H9 (cell line): ENCODE measurements at regions not wholly inside any gene's neighbourhood (a gene's known extent, or its start where the extent isn't known, plus 50 kb on each side); places are given as distances from the start of the nearest gene placed in this dataset.

Experiments used
- DNase-seq: peaks from one replicate; pipeline ENCODE4 v3.0.0-alpha.2; 2017
- H2AFZ ChIP-seq: one replicate; pipeline ENCODE4 v1.6.1; 2013; ENCODE audit warnings: mild to moderate bottlenecking, low read length, control low read depth, moderate library complexity
- H2AK5ac ChIP-seq: 2 replicates; pipeline ENCODE4 v1.6.1; 2013; ENCODE audit warnings: low read length, control low read depth, mixed read lengths; ENCODE audit not compliant: insufficient read length
- H2BK120ac ChIP-seq: one replicate; pipeline ENCODE4 v1.6.1; 2013; ENCODE audit warnings: low read depth, mild to moderate bottlenecking, low read length, control low read depth, inconsistent platforms; ENCODE audit not compliant: poor library complexity, severe bottlenecking
- H2BK12ac ChIP-seq: 2 replicates; pipeline ENCODE4 v1.6.1; 2013; ENCODE audit warnings: low read length, control low read depth, mixed read lengths, low read depth; ENCODE audit not compliant: insufficient read length
- H2BK15ac ChIP-seq: 2 replicates; pipeline ENCODE4 v1.6.1; 2013; ENCODE audit warnings: low read depth, low read length, control low read depth
- H2BK20ac ChIP-seq: one replicate; pipeline ENCODE4 v1.6.1; 2013; ENCODE audit warnings: low read depth, mild to moderate bottlenecking, low read length, control low read depth, inconsistent platforms; ENCODE audit not compliant: poor library complexity, severe bottlenecking
- H2BK5ac ChIP-seq: 2 replicates; pipeline ENCODE4 v1.6.1; 2013; ENCODE audit warnings: low read length, control low read depth, mixed read lengths; ENCODE audit not compliant: insufficient read length
- H3K14ac ChIP-seq: 2 replicates; pipeline ENCODE4 v1.6.1; 2013; ENCODE audit warnings: low read length, control low read depth; ENCODE audit not compliant: insufficient read depth
- H3K18ac ChIP-seq: 2 replicates; pipeline ENCODE4 v1.6.1; 2013; ENCODE audit warnings: low read depth, mild to moderate bottlenecking, mixed read lengths, low read length, control low read depth; ENCODE audit not compliant: insufficient read length
- H3K23ac ChIP-seq: 2 replicates; pipeline ENCODE4 v1.6.1; 2013; ENCODE audit warnings: low read length, control low read depth, mixed read lengths, low read depth; ENCODE audit not compliant: insufficient read length
- H3K23me2 ChIP-seq: 2 replicates; pipeline ENCODE4 v1.6.1; 2013; ENCODE audit warnings: low read depth, mild to moderate bottlenecking, mixed read lengths, low read length, control low read depth; ENCODE audit not compliant: insufficient read length, poor library complexity, severe bottlenecking
- H3K27ac ChIP-seq: 2 replicates; pipeline ENCODE4 v1.5.1; 2013; ENCODE audit warnings: low read length, control low read depth, mixed read lengths, low read depth; ENCODE audit not compliant: insufficient read length
- H3K27me3 ChIP-seq: 2 replicates; pipeline ENCODE4 v1.6.1; 2013; ENCODE audit warnings: low read length, control low read depth, inconsistent platforms; ENCODE audit not compliant: insufficient read depth
- H3K4ac ChIP-seq: 2 replicates; pipeline ENCODE4 v1.6.1; 2013; ENCODE audit warnings: low read depth, mild to moderate bottlenecking, control low read depth, inconsistent platforms, low read length, moderate library complexity
- H3K4me1 ChIP-seq: 2 replicates; pipeline ENCODE4 v1.6.1; 2013; ENCODE audit warnings: low read length, control low read depth, inconsistent platforms; ENCODE audit not compliant: insufficient read depth
- H3K4me2 ChIP-seq: 2 replicates; pipeline ENCODE4 v1.6.1; 2013; ENCODE audit warnings: low read length, control low read depth, mixed read lengths; ENCODE audit not compliant: insufficient read length, insufficient read depth
- H3K56ac ChIP-seq: 2 replicates; pipeline ENCODE4 v1.6.1; 2013; ENCODE audit warnings: low read depth, mild to moderate bottlenecking, mixed read lengths, low read length, control low read depth; ENCODE audit not compliant: insufficient read length
- H3K79me1 ChIP-seq: 2 replicates; pipeline ENCODE4 v1.6.1; 2013; ENCODE audit warnings: low read depth, mild to moderate bottlenecking, moderate library complexity, low read length, control low read depth, inconsistent platforms; ENCODE audit not compliant: insufficient read depth, poor library complexity, severe bottlenecking
- H3K79me2 ChIP-seq: 2 replicates; pipeline ENCODE4 v1.6.1; 2013; ENCODE audit warnings: low read length, control low read depth, inconsistent platforms; ENCODE audit not compliant: insufficient read depth
- H3K9ac ChIP-seq: 2 replicates; pipeline ENCODE4 v1.6.1; 2013; ENCODE audit warnings: low read length, control low read depth, mixed read lengths; ENCODE audit not compliant: insufficient read length; ENCODE audit errors: extremely low read depth
- H3K9me3 ChIP-seq: one replicate; pipeline ENCODE4 v1.6.1; 2013; ENCODE audit warnings: low read depth, low read length, inconsistent platforms; ENCODE audit not compliant: control insufficient read depth
- H3T11ph ChIP-seq: one replicate; pipeline ENCODE4 v1.6.1; 2013; ENCODE audit warnings: mild to moderate bottlenecking, low read length, control low read depth, inconsistent platforms
- H4K20me1 ChIP-seq: one replicate; pipeline ENCODE4 v1.6.1; 2013; ENCODE audit not compliant: control insufficient read depth, insufficient read length, insufficient read depth
- H4K5ac ChIP-seq: 2 replicates; pipeline ENCODE4 v1.6.1; 2013; ENCODE audit warnings: low read depth, mild to moderate bottlenecking, mixed read lengths, low read length, control low read depth; ENCODE audit not compliant: insufficient read length
- H4K8ac ChIP-seq: replicated peaks from 2 replicates; pipeline ENCODE4 v1.6.1; 2013; ENCODE audit warnings: low read length, control low read depth, mixed read lengths, low read depth; ENCODE audit not compliant: insufficient read length
- H4K91ac ChIP-seq: 2 replicates; pipeline ENCODE4 v1.6.1; 2013; ENCODE audit warnings: low read depth, mild to moderate bottlenecking, moderate library complexity, mixed read lengths, low read length, control low read depth; ENCODE audit not compliant: insufficient read length
- H3K27ac Mint-ChIP-seq, 3 experiments: 2 replicates in 2 of 3; 3 replicates in 1 of 3; pipeline ENCODE4 v1.8.0; 2020 to 2021; ENCODE audit warnings: mixed read lengths in 3 of 3, mild to moderate bottlenecking in 1 of 3, moderate library complexity in 1 of 3
- H3K27me3 Mint-ChIP-seq: 2 replicates; pipeline ENCODE4 v1.8.0; 2021; ENCODE audit warnings: low read depth, mild to moderate bottlenecking, moderate library complexity, mixed read lengths
- H3K36me3 Mint-ChIP-seq, 3 experiments: 2 replicates in 2 of 3; 3 replicates in 1 of 3; pipeline ENCODE4 v1.8.0; 2020 to 2021; ENCODE audit warnings: low read depth in 3 of 3, mixed read lengths in 3 of 3; ENCODE audit not compliant: insufficient read depth in 1 of 3
- H3K4me1 Mint-ChIP-seq, 2 experiments: 2 replicates each; pipeline ENCODE4 v1.8.0; 2020; ENCODE audit warnings: mixed read lengths in 2 of 2
- H3K4me3 Mint-ChIP-seq, 2 experiments: 2 replicates in 1 of 2; 3 replicates in 1 of 2; pipeline ENCODE4 v1.8.0; 2020 to 2021; ENCODE audit warnings: mild to moderate bottlenecking in 2 of 2, mixed read lengths in 2 of 2, moderate library complexity in 1 of 2
- H3K9me3 Mint-ChIP-seq, 2 experiments: 2 replicates in 1 of 2; 3 replicates in 1 of 2; pipeline ENCODE4 v1.8.0; 2020; ENCODE audit warnings: mild to moderate bottlenecking in 2 of 2, mixed read lengths in 2 of 2, moderate library complexity in 1 of 2
- WGBS: extraction: QIAGEN DNeasy Blood & Tissue Kit; methylation state at CpG from one replicate; pipeline ENCODE4 v1.1.7; 2013; ENCODE audit warnings: missing lambda C conversion rate, low lambda C conversion rate, mixed read lengths; ENCODE audit not compliant: insufficient read length; ENCODE audit errors: extremely low coverage; 5-methylcytosine and 5-hydroxymethylcytosine counted together
- TF ChIP-seq, protein P1 (sequence below): fragments of 200-600 bp; sonication (generic); conservative IDR thresholded peaks from 3 replicates; pipeline ENCODE4 v1.8.0; 2021; ENCODE audit warnings: antibody characterized with exemption, mild to moderate bottlenecking

DNA sequence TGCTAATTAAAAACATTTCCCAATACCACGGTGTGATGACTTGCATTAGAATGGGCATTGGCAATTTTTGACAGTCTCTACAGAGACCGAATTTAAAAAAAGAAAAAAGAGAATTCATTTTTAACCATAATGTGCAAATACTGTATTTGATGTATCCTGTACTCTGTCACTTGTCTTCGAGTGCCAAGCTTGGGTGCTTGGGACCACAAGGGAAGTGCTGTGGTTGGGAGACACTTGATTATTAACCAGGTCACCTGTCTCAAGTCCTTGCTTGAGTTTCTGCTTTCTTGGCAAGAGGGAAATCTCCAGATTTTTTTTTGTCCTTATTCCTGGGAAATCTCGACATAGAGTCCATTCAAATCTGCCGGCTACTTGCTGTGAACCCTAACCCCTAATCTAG is 209.0 kb downstream of the MC4R start:
- no peak overlapping the region for H3K4me3 Mint-ChIP-seq
- Histone ChIP-seq H3K4me1 (no peaks in the 10 kb centered on the region), H3T11ph (no peak overlapping the region), H3K18ac (no peak overlapping the region), H2AFZ (no peak overlapping the region), H3K23ac (no peak overlapping the region), H3K27ac (no peak overlapping the region), H3K56ac (no peak overlapping the region), H2BK15ac (no peak overlapping the region), H3K79me1 (no peaks in the 10 kb centered on the region), H3K79me2 (no peaks in the 10 kb centered on the region), H3K4me2 (no peak overlapping the region), H2BK20ac (no peak overlapping the region), H2BK12ac (no peak overlapping the region), H3K9me3 (no peaks in the 10 kb centered on the region), H4K20me1 (no peaks in the 10 kb centered on the region), H2AK5ac (no peak overlapping the region), H4K8ac (no peak overlapping the region), H3K27me3 (no peaks in the 10 kb centered on the region), H2BK120ac (no peak overlapping the region), H3K4ac (no peak overlapping the region), H3K14ac (no peak overlapping the region), H4K5ac (no peak overlapping the region), H3K23me2 (no peaks in the 10 kb centered on the region), H3K9ac (no peak overlapping the region), H2BK5ac (no peak overlapping the region), H4K91ac (no peak overlapping the region)
- WGBS: no CpG with 5 or more reads among the region's 5 CpGs
- TF ChIP-seq, protein P1, sequence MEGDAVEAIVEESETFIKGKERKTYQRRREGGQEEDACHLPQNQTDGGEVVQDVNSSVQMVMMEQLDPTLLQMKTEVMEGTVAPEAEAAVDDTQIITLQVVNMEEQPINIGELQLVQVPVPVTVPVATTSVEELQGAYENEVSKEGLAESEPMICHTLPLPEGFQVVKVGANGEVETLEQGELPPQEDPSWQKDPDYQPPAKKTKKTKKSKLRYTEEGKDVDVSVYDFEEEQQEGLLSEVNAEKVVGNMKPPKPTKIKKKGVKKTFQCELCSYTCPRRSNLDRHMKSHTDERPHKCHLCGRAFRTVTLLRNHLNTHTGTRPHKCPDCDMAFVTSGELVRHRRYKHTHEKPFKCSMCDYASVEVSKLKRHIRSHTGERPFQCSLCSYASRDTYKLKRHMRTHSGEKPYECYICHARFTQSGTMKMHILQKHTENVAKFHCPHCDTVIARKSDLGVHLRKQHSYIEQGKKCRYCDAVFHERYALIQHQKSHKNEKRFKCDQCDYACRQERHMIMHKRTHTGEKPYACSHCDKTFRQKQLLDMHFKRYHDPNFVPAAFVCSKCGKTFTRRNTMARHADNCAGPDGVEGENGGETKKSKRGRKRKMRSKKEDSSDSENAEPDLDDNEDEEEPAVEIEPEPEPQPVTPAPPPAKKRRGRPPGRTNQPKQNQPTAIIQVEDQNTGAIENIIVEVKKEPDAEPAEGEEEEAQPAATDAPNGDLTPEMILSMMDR: no peak
- H3K27me3 Mint-ChIP-seq: no peaks in the 10 kb centered on the region
- no peaks in the 10 kb centered on the region for H3K36me3 Mint-ChIP-seq
- no peak overlapping the region; a peak in 1 of 7 replicates for H3K27ac Mint-ChIP-seq
- H3K4me1 Mint-ChIP-seq: peaks cover 0 to 2% of the 10 kb centered on the region in 2 experiments; a peak in 1 of 4 replicates
- no peaks in the 10 kb centered on the region for H3K9me3 Mint-ChIP-seq
- DNase-seq: no peak
